GM19467 (cell line): ENCODE measurements at regions not wholly inside any gene's neighbourhood (a gene's known extent, or its start where the extent isn't known, plus 50 kb on each side); places are given as distances from the start of the nearest gene placed in this dataset.

ENCODE experiments used
- ATAC-seq: cut with Tn5 transposase; IDR thresholded peaks from one replicate; pipeline ENCODE4 v1.9.1; 2021; ENCODE audit warnings: mild to moderate bottlenecking, moderate library complexity; ENCODE audit not compliant: unreplicated experiment

DNA sequence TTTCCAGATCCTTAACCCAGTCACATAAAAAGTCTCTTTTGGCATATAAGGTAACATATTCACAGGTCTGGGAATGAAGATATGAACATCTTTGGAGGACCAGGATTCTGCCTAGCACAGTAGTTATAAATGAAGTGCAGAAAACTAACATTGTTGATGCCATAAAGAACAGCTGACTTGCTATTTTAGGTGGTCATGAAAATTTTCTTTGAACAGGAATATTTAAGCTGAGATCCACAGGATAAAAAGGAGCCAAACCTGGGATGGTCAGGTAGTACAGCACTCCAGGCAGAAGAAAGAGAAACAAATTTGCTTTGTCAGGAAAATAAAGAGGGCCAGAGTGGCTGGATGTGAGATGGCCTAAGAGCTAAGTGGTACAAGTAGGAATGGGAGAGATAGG, 80.0 kb downstream of the CENPW start:
- ATAC-seq: no peak

DNA sequence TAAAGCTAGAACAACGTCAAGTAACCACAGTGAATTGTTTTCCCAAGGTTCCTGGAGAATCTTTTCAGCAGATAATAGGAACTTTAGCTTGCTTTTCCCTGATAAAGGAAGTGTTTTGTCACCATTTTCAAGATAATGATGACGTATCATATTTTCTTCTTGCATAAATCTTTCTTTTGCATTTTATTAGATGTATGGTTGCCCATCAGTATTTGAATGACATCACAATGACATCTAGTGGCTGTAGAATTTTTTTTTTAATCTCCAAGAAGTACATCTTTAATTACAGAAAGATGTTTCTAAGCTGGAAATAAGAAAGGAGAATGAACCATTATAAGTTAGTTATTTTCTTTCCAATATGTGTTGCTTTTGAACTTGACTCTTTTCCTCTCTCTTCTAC, 83.0 kb downstream of the CENPW start:
- no peak for ATAC-seq

DNA sequence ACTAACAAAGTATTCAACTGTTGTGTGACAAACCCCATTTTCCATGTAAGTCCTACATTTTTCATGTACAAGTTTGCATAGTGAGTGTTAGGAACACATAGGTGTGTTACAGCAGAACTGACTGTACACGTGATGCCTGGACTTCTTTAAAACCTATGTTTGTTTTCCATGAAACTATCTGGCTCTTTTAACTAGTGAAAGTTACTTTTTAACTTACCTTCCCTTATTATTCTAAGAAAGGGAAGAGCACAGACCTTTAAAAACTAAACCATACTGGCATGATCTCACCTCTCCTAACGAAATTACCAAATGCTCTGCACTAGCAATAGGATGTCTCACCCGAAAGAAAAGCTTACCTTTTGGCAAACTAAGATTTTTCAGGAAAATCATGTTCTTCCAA, 87.8 kb downstream of the CENPW start:
- ATAC-seq: no peak

DNA sequence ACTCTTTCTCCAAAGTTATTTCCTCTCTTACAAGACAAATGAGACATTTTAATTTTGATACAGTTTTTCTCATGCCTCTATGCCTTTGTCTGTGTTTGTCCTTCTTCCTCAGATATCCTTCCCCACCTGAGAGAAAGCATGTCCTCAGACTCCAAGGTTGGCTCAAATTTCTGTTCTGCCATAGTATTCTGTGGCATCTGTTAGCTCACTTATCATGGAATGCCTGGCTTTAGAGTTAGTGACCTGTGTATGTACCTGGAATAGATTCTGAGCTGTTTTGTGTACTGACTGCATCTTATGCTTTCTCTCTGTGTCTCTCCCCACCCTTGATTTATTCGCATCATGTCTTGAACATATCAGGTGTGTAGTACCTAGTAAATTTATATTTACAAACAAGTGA, 90.0 kb downstream of the CENPW start:
- no peak for ATAC-seq

DNA sequence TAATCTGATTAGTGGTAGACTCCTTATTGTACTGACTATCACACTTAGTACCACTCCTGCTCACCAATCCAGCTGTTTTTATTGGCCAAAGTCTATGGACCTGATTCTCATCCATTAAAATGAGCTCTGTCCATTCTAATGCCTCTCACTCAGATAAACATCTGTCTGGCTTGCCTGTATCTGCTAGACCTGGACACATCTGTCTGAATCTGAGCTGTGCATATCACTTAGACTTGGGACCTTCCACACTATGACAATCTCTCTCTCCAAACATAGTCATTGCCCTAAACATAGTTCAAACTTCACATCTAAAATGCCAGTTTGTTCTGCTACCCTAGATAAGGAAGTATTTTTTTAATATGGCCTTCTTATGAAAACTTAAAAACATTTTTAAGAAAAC, 92.6 kb downstream of the CENPW start:
- ATAC-seq: no peak

DNA sequence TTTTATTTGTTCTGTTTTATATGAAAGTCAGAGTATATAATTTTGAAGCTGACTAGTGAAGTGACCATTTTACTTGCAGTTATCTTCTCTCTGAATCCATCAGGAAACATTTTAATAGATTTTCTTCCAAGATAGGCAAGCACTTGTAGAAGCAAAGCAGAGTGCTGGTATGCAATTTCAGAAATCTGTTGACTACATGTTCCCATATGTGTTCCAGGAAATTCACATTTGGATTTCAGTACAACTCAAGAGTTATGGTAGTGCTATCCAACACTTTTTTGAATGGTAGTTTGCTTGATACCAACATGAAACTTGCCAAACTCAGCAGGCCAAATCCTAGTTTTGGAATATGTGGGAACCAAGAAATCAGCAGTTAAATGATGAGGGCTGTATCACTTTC, 94.0 kb downstream of the CENPW start:
- no peak for ATAC-seq

DNA sequence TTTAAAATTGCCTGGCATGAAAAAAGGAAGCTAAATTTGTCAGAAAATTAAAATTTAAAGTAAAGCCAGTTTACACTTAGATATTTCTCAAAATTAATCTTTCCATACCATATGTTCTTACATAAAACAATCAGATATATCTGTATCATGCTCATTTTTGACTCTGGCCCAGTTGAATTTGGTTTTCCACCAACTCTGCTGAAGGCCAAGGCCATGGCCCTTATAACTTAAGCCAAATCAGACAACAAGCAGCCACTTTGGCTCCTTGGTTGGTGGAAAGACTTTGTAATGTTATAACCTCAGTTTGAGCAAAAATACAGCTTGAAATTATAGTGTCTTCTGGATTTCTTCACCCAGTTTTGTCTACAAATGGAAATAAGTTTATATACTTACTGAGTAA, 97.3 kb downstream of the CENPW start:
- no peak for ATAC-seq

DNA sequence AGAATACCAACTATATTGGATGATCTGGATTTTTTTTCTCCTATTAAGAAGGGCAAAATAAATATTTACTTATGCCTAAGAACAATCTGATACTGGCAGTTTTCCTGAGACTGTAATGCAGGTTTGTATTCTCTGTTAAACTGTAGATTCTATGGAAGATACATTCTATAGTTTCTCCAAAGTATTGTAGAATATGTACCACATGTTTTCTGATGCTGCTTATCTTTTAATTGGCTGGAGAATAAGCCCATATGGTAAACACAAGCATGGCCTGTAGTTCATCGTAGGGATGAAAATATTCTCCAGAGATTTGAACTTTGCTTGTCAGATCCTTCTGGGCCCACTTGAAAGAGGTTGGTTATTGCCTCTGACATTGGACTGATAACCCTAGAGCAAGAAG, 99.1 kb downstream of the CENPW start:
- ATAC-seq: no peak

DNA sequence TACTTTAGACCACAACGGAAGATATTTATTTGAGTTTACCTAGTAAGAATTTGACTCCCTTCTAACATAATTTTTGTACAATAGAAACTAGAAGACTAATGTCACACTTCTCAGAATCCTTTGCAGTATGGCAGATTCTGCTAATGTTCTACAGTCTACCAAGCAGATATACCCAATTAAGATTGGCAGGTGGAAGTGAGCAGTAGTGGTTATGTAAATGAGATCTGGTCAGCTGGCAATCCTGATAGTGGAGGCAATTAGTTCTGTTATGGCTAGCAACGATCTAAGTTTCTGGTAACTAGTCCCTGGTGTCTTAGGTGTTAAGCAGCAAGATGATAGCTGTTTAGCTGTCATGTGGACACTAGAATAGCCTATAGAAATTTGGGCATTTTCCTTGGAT, 101.0 kb downstream of the CENPW start:
- ATAC-seq: no peak

DNA sequence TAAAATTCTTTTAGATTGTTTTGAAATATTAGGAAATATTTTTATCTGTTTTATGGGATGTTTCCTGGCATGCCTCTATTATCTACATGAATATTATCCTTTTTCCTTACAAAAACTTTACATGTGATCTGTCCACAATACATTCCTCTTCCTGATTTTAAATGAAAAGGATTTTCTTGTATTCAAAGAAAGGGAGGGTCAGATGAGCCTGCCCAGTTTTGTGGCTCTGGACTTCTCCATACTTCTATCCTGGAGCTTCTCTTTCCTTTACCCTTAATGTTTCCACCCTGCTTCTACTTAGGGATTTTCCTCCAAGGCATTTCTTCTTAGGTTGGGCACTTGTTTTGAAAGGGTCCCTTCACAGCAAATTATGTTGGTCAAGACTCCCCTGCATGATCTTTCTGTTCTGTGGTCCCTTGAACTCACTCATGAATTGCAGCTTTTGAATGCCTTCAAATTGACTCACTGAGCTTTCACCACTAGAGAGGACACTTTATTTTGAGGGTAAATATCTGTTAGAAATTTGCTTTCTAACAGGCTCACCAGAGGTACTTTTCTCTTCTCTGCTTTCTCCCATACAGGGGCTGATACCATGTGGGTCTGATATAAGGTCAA, 104.9 kb downstream of the CENPW start:
- no peak for ATAC-seq

DNA sequence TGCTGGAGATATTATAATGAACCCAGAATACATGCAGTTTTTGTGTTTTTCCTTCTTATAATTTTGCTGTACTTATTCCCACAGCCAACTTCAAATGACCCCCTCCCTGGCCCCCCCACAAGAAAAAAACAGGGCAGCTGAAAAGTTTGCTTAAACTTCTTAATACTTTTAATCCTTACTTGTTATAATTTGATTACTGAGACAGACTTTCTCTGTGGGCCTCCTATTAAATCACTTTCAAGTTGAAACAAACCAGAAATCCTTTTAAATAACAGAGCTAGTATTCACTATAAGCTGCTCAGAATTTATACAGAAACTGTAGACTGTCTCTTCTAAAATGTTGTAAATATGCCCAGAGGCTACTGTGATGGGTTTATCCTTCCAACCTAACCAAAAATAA, 106.3 kb downstream of the CENPW start:
- no peak for ATAC-seq

DNA sequence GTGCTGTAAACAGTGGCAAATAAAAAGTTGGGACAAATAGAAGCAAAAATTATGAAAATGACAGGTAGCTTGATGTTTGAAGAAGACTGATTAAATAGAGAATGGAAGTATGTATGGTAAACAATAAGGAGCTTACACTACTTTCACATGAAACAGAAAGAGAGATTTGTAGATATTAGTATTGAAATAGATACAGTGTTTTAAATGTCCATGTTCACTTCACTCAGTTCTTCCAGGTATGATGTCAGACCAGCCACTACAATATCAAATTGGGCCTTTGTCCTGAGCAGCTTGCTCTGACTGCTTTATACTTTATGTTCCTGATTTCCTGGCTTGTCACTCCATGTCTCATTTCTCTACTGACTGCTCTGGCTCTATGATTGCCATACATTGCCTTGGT, 107.5 kb downstream of the CENPW start:
- no peak for ATAC-seq

DNA sequence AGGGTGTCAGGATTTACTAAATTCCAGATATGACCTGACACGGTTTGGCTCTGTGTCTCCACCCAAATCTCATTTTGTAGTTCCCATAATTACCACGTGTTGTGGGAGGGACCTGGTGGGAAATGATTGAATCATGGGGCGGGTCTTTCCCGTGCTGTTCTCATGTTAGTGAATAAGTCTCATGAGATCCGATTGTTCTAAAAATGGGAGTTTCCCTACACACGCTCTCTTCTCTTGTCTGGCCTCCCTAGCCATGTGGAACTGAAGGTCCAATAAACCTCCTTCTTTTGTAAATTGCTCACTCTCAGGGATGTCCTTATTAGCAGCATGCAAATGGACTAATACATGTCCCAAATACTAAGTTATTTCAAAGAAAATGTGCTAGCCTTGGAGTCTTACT, 121.1 kb downstream of the CENPW start:
- no peak for ATAC-seq

DNA sequence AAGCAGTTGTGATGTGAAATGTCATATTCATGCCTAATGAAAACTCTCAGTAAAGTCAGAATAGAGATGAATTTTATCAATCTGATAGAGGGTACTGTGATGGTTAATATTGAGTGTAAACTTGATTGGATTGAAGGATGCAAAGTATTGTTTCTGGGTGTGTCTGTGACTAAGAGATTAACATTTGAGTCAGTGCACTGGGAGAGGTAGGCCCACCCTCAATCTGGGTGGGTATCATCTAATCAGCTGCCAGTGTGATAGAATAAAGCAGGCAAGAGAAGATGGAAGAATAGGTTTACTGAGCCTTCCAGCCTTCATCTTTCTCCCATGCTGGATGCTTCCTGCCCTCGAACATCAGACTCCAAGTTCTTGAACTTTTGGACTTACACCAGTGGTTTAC, 124.3 kb downstream of the CENPW start:
- no peak for ATAC-seq

DNA sequence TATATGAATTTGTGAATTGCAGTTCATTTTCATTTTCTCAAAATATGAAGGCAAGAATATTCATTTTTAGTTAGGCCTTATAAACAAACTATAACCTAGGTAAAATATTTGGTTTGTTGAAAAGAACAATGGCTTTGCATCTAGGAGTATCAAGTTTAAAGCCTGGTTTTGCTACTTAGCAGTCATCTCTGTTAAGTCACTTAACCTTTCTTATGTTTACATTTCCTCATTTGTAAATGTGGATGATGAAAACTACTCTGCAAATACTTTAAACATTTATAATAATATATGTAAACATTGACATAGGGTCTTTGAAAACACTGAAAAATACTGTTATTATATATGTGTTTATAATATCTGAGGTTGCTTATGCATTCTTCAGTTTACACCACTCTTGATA, 135.5 kb downstream of the CENPW start:
- ATAC-seq: no peak

DNA sequence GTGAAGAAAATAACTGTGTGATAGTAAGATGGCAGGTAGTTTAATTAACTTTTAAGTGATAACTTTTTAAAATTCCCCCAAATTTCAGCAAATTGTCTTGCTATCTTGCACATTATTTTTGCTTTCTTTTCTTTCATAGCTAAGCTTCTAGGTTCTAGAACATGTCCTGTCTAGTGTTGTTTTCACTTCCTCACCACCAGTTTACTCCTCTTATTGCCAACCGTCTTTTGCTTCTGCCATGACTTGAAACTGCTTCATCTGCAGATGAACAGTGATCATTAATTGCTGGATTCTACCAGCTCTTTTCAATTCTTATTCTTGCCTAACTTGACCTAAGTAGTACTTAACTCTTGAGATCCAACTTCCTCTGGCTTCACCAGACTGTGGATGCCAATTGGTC, 137.8 kb downstream of the CENPW start:
- no peak for ATAC-seq

DNA sequence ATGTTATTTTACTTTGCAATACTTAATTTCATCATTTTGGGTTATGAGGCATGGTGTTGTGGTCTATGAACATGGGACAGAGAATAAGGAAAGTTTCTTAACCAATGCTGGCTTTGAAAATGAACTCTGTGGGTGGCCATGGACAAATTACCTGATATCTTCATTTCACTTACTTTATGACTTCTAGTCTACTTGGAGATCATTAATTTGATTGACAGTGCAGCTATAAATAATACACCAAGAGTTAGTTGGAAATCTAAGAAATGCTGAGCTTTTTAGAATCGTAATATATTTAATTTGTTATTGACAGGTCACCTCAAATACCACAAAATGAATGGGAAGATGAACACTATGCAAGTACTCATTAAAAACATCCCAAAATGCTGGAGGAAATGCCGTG, 140.4 kb downstream of the CENPW start:
- no peak for ATAC-seq

DNA sequence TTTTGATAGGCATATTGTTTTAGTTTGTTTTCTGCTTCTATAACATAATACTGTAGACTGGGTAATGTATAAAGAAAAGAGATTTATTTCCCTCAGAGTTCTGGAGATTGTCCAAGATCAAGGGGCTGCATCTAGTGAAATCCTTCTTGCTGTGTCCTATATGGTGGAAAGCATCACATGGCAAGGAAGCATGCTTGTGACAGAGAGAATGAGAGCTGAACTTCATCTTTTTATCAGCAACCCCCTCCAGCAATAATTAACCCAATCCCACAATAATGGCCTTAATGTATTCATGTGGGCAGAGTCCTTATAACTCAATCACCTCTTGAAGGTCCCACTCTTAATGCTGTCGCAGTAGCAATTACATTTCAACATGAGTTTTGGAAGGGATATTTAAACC, 141.4 kb downstream of the CENPW start:
- no peak for ATAC-seq

DNA sequence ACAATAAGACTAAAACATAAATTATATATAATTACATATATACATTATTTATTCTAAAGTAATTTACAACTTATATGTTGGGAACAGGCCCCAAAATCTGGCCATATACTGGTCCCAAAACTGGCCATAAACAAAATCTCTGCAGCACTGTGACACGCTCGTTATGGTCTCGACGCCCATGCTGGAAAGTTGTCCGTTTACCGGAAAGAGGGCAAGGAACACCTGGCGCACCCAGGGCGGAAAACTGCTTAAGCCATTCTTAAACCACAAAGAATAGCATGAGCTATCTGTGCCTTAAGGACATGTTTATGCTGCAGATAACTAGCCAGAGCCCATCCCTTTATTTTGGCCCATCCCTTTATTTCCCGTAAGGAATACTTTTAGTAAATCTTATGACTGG, 164.9 kb downstream of the CENPW start:
- ATAC-seq: no peak

DNA sequence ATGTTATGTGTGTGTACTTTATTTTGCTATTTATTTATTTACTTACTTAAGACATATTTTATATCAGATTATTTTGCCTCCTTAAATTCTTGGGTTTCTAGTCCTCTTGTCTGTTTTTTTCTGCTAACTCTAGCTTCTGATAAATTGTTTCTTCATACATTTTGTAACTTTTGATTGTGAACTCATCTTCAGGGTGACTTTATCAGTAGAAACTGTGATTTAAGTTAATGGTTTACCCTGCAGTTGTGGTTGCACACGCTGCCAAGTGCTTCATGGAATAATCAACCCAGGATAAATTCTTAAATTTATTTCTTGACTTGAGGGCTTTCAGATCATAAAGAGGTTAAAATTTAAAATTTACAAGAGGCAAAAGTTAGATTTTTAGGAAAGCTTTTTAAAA, 173.3 kb downstream of the CENPW start:
- ATAC-seq: no peak

DNA sequence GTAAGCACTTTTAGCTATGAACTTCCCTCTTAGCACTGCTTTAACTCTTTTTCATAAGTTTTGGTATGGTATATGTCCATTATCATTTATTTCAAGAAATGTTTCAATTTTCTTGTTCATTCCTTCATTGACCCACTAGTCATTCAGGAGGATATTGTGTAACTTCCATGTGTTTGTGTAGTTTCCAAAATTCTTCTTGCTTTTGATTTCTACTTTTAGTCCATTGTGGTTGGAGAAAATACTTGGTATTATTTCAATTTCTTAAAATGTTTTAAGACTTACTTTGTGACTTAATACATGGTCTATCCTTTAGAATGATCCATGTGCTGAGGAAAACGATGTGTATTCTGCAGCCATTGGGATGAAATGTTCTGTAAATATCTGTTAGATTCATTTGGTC, 176.5 kb downstream of the CENPW start:
- ATAC-seq: no peak

DNA sequence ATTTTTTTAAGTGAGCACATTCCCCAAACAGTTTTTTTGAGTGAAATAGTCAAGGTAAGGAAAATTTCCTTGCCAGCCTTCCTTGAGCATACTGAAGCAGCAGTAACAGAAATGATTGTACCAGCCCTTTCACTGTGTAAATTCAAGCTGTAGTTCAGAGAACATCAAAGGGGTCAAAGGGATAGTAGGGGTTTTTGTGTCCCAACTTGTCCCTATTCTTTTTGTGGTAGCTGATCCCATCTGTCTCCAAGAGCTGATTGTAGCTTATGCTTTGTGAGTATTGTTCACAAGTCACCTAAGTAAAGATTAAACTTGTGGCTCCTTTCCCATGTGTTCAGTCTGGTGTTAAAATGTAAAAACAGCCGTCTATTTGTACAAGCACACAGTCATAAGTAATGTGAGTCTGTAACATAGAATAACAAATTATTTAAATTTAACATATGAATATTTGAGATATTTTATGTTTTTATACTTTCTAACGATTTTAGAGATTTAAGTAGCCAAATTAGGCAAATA, 185.0 kb downstream of the CENPW start:
- ATAC-seq: no peak

DNA sequence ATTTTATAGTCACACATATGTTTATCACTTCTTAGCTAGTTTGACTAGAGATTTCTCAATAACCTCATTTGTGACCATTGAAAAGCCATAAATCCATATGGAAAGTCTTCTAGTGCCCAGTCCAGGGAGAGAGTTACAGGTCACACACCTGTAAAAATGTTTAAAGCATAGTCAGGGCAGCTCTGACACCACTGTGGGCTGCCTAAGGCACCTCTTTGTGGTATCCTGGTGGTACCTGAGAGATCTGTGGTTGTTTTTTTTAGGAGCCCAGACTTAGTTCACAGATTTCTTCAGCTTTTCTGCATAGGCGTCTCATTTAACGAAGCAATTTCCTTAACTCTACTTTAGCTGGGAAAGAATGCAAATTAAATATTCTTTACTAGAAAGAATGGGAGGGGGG, 186.6 kb downstream of the CENPW start:
- ATAC-seq: no peak
